NCI-H446 (cell line): ENCODE measurements at regions not wholly inside any gene's neighbourhood (a gene's known extent, or its start where the extent isn't known, plus 50 kb on each side); places are given as distances from the start of the nearest gene placed in this dataset.

Experiments used
- DNase-seq, 2 experiments: peaks; one replicate each; lab custom pipeline; 2025; lab: John Stamatoyannopoulos, UW

GRCh38 chr13:40480012-40480914, 186.2 kb downstream of the FOXO1 start:
- DNase-seq, result peak in 1 of 2 experiments; percentile 10

GRCh38 chr13:40480915-40481516, 185.4 kb downstream of the FOXO1 start:
- DNase-seq, result no peak

- DNase-seq, result peak in 1 of 2 experiments; percentile 76
These were observed 182.8 kb downstream of the FOXO1 start for GRCh38 chr13:40483601-40484000.

DNA sequence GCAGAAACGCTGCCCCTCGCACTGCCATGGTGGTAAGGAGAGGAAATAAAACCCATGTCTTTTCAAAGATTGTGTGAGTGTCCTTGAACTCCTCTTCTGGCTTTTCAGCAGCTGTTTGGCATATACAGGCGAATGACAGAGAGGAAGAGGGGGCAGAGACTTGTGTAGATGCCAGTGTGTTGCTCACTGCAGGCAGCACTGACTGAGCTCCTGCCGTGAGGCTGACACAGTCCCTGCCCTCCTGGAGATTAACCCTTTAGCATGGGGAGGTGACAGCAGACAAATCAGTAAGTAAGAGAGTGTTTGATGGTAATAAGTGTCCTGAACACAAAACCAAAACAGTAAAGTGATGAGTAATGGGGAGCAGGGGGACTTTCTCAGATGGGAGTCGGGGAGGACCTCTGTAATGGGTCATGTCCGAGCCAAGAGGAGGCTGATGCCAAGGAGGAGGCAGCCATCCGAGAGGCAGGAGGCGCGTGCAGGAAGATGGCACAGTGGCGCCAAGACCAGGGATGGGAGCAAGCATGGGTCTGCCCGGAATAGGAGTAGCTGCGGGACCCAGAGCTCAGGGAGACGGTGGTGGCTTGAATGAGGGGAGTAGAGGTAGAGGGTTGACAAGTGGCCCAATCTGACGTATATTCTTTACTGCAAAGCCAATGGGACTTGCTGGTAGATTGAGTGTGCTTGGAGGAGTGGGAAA, 182.2 kb downstream of the FOXO1 start:
- peak in 1 of 2 experiments; percentile 45 for DNase-seq

GRCh38 chr13:40484974-40485373, 181.5 kb downstream of the FOXO1 start:
- DNase-seq, result peak in 1 of 2 experiments; percentile 61

- DNase-seq, result no peak
These were observed 180.6 kb downstream of the FOXO1 start for GRCh38 chr13:40485611-40486517.

DNA sequence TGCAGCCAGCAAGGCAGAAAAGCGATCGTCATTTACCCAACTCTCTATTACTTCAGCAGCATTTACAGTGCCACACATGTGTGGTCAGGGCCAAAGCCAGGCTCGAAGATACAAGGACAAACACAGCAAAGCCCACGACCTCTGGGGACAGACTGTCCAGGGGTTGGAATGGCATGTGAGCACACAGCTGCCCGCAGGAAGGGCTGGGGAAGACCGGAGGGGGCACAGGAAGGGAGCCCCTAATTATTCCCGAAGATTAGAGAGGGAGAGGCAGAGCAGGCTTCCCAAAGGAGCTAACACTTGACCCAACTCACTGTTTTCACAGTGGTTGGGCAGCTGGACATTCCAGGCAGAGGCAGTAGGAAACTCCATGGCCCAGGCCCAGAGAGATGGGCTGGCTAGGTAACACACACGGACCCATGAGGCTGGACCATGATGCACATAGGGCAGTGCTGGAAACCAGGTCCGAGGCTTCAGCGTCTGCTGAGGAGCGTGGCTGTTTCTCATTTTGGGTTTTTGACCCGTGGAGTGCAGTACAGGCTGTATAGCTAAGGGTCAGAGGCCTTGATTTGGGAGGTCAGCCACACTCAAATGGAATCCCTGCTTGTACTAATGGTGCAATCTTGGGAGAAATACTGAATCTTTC, 179.8 kb downstream of the FOXO1 start:
- no peak for DNase-seq

DNA sequence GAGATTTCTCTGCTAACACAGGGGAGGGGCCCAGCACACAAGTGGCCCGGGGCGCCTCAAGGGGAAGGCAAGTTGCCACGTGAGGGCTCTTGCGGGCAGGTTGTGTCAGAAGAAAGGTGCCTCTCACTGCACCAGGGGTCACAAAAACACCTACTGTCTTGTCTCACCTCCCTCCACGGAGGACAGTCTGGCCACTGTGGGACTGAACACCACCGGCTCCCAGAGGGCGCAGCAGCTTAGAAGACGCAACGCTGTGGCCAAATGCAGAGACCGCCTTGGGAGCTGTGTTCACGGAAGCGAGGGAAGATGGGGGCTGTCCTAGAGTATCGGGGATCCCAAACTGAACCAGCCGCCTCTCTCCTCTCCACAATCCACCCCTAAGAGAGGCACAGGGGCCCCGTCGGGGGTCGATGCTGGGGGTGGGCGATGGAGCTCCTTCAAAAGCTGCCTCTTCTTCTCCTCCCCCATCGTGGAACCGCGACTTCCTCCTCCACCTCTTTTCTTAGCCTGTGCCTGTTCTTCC, 177.5 kb downstream of the FOXO1 start:
- no peak for DNase-seq

DNA sequence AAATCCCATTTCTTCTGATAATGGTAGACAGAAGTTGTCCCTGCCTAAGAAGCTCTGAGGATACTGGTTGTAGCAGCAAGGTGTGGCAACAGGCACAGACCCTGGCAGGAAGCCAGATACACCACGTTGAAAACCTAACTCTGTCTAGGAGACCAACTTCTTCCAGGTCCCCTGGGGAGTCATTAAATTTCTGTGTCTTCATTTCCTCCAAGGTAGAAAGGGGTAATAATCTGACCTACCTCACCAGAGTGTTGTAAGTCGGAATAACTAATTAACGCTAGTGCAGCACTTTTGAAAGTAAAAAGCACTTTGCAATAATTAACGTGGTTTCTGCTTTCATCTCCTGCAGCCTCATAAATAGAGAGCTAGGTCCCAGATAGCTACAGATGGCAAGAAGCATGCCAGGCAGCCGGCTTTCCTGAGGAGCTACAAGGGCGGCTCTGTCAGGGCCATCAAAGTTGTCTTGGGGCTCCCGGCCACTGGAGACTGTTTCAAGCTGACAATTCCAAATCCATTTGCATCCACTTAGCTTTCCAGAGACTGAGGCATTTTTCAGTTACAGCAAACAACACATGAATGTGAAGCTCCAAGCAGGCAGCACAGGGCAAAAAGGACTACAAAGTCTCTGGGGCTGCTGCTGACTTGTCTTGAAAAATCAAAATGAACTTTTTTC, 176.2 kb downstream of the FOXO1 start:
- peak in 1 of 2 experiments; percentile 29 for DNase-seq

GRCh38 chr13:40492511-40492910, 173.9 kb downstream of the FOXO1 start:
- DNase-seq, result no peak

DNA sequence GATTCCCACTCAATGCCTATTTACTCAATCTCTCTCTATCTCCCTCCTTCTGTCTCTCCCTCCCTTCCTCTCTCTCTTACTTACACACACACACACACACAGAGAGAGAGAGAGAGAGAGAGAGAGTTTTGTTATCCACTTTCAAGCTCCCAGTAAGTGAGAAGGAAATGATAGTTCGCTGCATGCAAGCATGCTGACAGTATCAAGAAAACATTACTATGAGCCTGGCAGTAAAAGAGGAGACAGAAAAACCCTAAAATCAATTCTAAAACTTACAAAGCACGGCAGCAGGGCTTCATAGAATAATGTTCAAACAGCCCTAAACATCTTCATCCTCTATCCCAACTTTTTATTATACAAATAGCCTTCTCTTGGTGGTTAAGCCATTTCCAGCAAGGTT, 171.9 kb downstream of the FOXO1 start:
- DNase-seq, result no peak

DNA sequence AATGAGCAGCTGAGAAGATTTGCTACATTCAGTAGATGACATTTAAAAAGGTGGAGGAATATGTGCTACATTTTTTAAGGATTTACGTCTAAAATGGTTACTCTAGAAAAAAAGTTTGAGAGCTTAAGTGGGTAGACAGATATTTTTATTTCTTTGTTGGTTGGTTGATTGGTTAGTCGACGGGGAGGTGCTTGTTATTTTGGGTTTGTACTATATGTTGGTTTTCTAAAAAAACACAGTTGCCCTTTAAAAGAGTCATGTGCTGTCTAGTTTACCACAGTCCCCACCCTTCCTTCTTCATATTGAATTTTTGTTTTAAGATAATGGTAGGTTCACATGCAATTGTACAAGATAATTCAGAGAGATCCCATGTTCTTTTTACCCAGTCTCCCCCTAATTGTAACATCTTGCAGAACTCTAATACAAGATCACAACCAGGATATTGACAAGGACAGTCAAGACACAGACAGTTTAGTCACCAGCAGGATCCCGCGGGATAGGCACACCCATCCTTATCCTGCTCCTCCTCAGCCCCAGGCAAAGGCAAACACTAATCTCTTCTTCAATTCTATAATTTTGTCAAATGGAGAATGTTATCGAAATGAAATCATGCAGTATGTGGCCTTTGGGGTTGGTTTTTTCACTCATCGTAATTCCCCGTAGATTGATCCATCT, 171.4 kb downstream of the FOXO1 start:
- DNase-seq, result no peak

- no peak for DNase-seq
These were observed 170.8 kb downstream of the FOXO1 start for GRCh38 chr13:40495621-40496001.

DNA sequence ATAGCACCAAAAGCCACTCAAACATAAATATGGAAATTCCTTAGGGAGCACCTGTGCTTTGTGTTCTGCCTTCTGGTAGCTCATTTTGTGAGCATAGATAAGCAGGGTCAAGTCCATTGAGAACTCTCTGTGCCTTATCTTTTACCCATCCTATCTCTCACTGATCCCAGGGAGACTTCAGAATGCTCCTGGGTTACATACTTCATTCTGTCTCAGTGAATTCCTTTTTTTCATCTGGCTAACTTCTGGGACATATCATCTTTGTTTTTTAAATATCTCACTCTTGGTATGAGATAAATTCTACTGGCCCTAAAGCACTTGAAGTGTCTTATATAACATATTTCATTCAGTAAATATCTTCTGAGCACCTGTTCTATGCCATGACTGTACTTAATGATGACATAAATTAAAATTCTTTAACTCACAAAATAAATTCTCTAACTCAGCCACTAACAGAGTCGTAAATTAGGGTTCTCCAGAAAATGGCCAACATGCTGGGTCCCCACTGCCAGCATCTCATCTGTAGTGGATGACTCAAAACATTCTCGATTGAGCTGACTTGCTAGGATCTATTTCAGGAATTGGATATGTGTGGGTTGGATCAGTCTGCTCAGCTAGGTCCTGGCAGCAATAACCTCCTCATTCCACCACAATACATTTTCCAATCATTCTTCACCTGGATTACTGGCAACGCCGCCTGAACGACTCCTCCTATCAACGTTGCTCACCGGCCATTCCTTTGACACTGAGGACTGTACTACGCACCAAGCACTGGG, 170.2 kb downstream of the FOXO1 start:
- DNase-seq, result no peak

GRCh38 chr13:40498461-40498860, 168.0 kb downstream of the FOXO1 start:
- DNase-seq, result no peak

DNA sequence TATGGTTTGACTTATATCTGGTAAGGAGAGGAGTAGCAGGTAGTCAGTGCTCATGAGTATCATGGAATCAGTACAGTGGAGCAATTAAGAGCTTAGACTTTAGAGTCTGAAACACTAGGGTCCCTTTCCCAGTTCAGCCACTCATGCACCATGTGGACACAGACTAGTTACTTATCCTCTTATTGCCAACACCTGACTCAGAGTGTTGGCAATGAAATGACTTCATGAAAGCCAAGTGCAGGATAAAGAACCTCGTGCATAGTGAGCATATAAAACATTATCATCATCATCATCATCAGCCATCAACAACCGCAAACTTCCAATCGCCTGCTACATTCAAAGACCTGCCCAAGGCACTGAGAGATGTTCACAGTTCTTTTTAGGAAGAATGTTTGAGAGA, 164.2 kb downstream of the FOXO1 start:
- peak in 1 of 2 experiments; percentile 28 for DNase-seq

DNA sequence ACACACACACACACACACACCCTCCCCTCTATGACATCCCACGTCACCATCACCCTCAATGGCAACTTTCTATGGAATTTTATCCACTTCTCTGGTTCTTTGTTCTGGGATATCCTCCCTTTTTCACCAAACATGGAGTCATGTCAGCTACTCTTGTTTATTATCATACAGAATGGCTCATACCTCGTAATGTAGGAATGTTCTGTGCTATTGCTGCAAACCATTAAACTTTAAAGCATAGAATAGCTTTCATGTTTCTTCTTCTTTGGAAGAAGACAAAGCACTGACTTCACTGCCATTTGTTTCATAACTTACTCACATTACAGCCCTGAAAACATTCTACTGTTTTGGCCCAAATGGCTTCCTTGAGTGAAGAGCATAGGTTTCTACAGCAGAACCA, 163.4 kb downstream of the FOXO1 start:
- no peak for DNase-seq

GRCh38 chr13:40503966-40504591, 162.4 kb downstream of the FOXO1 start:
- DNase-seq, result peak in 1 of 2 experiments; percentile 64

DNA sequence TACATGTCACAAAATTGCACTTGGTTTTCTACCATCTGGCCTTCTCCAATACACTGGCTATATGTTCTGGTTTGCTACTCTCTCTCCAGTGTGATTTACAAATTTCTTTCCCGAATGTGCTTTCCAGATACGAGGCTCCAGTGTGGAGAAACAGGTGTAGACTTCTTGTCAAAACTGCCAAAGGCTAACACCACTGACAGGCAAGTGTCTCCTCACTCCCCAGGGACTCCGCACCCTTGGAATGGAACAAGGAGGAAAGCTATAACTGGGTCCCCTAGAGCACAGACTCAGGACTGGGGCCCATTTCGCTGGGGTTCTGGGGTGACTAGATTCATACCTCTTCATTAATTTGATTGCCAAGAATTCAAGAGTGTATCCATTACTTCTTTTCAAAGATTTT, 161.8 kb downstream of the FOXO1 start:
- no peak for DNase-seq
